Sigmoid colon (tissue), 6 donors: ENCODE measurements at regions not wholly inside any gene's neighbourhood (a gene's known extent, or its start where the extent isn't known, plus 50 kb on each side); places are given as distances from the start of the nearest gene placed in this dataset.

Experiments
- DNase-seq: peaks from one replicate; pipeline ENCODE4 v3.0.0-alpha.2; 2019
- H3K27ac ChIP-seq, 4 donors: fragments of 200-600 bp; sonication (generic); one replicate each; pipeline ENCODE4 v1.5.1; 2016 to 2019; ENCODE audit warnings: mild to moderate bottlenecking in 1 of 4
- H3K27me3 ChIP-seq, 3 donors: fragments of 200-600 bp; sonication (generic); one replicate each; pipeline ENCODE4 v1.5.1; 2019; ENCODE audit warnings: mild to moderate bottlenecking in 1 of 3
- H3K36me3 ChIP-seq, 4 donors: fragments of 200-600 bp; sonication (generic); one replicate each; pipeline ENCODE4 v1.5.1; 2016 to 2019
- H3K4me1 ChIP-seq, 4 donors: fragments of 200-600 bp; sonication (generic); one replicate each; pipeline ENCODE4 v1.5.1; 2017 to 2019
- H3K4me3 ChIP-seq, 4 donors: fragments of 200-600 bp; sonication (generic); one replicate each; pipeline ENCODE4 v1.5.1; 2017 to 2019; ENCODE audit warnings: mild to moderate bottlenecking in 2 of 4, moderate library complexity in 1 of 4
- H3K9me3 ChIP-seq, 4 donors: fragments of 200-600 bp in 3 of 4; sonication (generic) in 3 of 4; one replicate each; pipeline versions ENCODE4 v1.5.1 to v1.6.1; 2013 to 2019
- CTCF ChIP-seq, 4 experiments: fragments of 450-650 bp in 3 of 4; fragments of 200-600 bp in 1 of 4; IDR thresholded peaks; one replicate each; pipeline ENCODE4 v1.5.1; 2016 to 2019; ENCODE audit warnings: antibody characterized with exemption in 4 of 4, mild to moderate bottlenecking in 3 of 4, moderate library complexity in 2 of 4
- EP300 ChIP-seq, 4 donors: sonication (generic); formaldehyde crosslinking; IDR thresholded peaks; one replicate each; pipeline ENCODE4 v1.6.1; 2017; ENCODE audit warnings: antibody characterized with exemption in 4 of 4
- POLR2A ChIP-seq, 2 donors: fragments of 450-650 bp; IDR thresholded peaks; one replicate each; pipeline ENCODE4 v1.6.1; 2016; ENCODE audit warnings: antibody characterized with exemption in 2 of 2, mild to moderate bottlenecking in 2 of 2, moderate library complexity in 2 of 2
- POLR2AphosphoS5 ChIP-seq, 4 donors: sonication (generic); formaldehyde crosslinking; IDR thresholded peaks; one replicate each; pipeline ENCODE4 v1.6.1; 2017; ENCODE audit warnings: antibody characterized with exemption in 4 of 4
- WGBS, 2 donors: extraction: QIAGEN DNeasy Blood & Tissue Kit; methylation state at CpG; one replicate each; pipeline ENCODE4 v1.1.7; 2013; 5-methylcytosine and 5-hydroxymethylcytosine counted together
- intact Hi-C: fragments of 100-400 bp; cut with DNase I; formaldehyde crosslinking; loops from one replicate; pipeline ENCODE4 v1.15.1; 2023
- donor health status: healthy with polysubstance abuse.
- donor health status: healthy.

GRCh38 chr13:50636007-50636704 lies 207.3 kb downstream of the DLEU7 start:
- intact Hi-C loops: no loop called here
- no peak for DNase-seq
- Histone ChIP-seq H3K27ac (peak overlapping the region; percentile 19 to 43 (median 31)), H3K4me3 (no peak overlapping the region), H3K36me3 (no peaks in the 10 kb centered on the region), H3K4me1 (no peaks in the 10 kb centered on the region), H3K27me3 (no peaks in the 10 kb centered on the region), H3K9me3 (no peaks in the 10 kb centered on the region)
- TF ChIP-seq POLR2AphosphoS5 (IDR thresholded peaks at IDR 0.05) (no peak), POLR2A (IDR thresholded peaks at IDR 0.05) (no peak), CTCF (IDR thresholded peaks at IDR 0.05) (no peak), EP300 (IDR thresholded peaks at IDR 0.05) (no peak)
- 75 to 85% methylated on average over 7 of the region's 7 CpGs for WGBS, 2 donors

GRCh38 chr13:50643060-50643459 lies 200.4 kb downstream of the DLEU7 start:
- intact Hi-C loops: no loop called here
- no peak for DNase-seq

GRCh38 chr13:50644081-50644871 lies 199.2 kb downstream of the DLEU7 start:
- Histone ChIP-seq H3K27me3 (no peaks in the 10 kb centered on the region), H3K4me3 (no peak overlapping the region), H3K36me3 (no peaks in the 10 kb centered on the region), H3K27ac (no peak overlapping the region), H3K9me3 (no peaks in the 10 kb centered on the region), H3K4me1 (no peaks in the 10 kb centered on the region)
- WGBS, 2 donors: 79 to 82% methylated on average over 5 of the region's 5 CpGs
- TF ChIP-seq EP300 (IDR thresholded peaks at IDR 0.05) (no peak), POLR2AphosphoS5 (IDR thresholded peaks at IDR 0.05) (no peak), CTCF (IDR thresholded peaks at IDR 0.05) (no peak), POLR2A (IDR thresholded peaks at IDR 0.05) (no peak)
- intact Hi-C loops: no loop called here
- no peak for DNase-seq

More at GRCh38 chr13:50643060-50643459, 200.4 kb downstream of the DLEU7 start:
- H3K36me3 ChIP-seq: no peaks in the 10 kb centered on the region
- no peaks in the 10 kb centered on the region for H3K27me3 ChIP-seq
- no peaks in the 10 kb centered on the region for H3K9me3 ChIP-seq
- no peaks in the 10 kb centered on the region for H3K4me1 ChIP-seq
- no peak overlapping the region for H3K4me3 ChIP-seq
- TF ChIP-seq POLR2AphosphoS5 (IDR thresholded peaks at IDR 0.05): no peak
- 83 to 87% methylated on average over 5 of the region's 5 CpGs for WGBS, 2 donors
- no peak overlapping the region for H3K27ac ChIP-seq

- Histone ChIP-seq H3K36me3 (no peaks in the 10 kb centered on the region), H3K4me3 (no peak overlapping the region), H3K4me1 (no peaks in the 10 kb centered on the region), H3K27ac (no peak overlapping the region), H3K27me3 (no peaks in the 10 kb centered on the region), H3K9me3 (no peaks in the 10 kb centered on the region)
- intact Hi-C loops: no loop called here
- TF ChIP-seq POLR2AphosphoS5 (IDR thresholded peaks at IDR 0.05): no peak
- TF ChIP-seq CTCF (IDR thresholded peaks at IDR 0.05): no peak
- TF ChIP-seq POLR2A (IDR thresholded peaks at IDR 0.05): no peak
- TF ChIP-seq EP300 (IDR thresholded peaks at IDR 0.05): no peak
- 93 to 94% methylated on average over 4 of the region's 4 CpGs for WGBS, 2 donors
- no peak for DNase-seq
Measured at GRCh38 chr13:50645092-50645491, 198.4 kb downstream of the DLEU7 start.

- Histone ChIP-seq H3K4me3 (no peak overlapping the region), H3K9me3 (no peaks in the 10 kb centered on the region), H3K36me3 (no peaks in the 10 kb centered on the region), H3K27me3 (no peaks in the 10 kb centered on the region), H3K4me1 (no peaks in the 10 kb centered on the region), H3K27ac (no peak overlapping the region)
- WGBS, 2 donors: 91 to 96% methylated on average over 3 of the region's 3 CpGs
- no peak for TF ChIP-seq POLR2AphosphoS5 (IDR thresholded peaks at IDR 0.05)
- TF ChIP-seq CTCF (IDR thresholded peaks at IDR 0.05): no peak
- TF ChIP-seq POLR2A (IDR thresholded peaks at IDR 0.05): no peak
- TF ChIP-seq EP300 (IDR thresholded peaks at IDR 0.05): no peak
- intact Hi-C loops: no loop called here
- DNase-seq: no peak
Measured at GRCh38 chr13:50646070-50646469, 197.4 kb downstream of the DLEU7 start.
